GM13976 (cell line): ENCODE measurements at regions not wholly inside any gene's neighbourhood (a gene's known extent, or its start where the extent isn't known, plus 50 kb on each side); places are given as distances from the start of the nearest gene placed in this dataset.

Experiments
- DNase-seq: peaks from one replicate; pipeline ENCODE4 v3.0.0; 2012; ENCODE audit warnings: low spot score
- CTCF ChIP-seq: IDR thresholded peaks from 2 replicates; pipeline ENCODE4 v1.5.1; 2012; ENCODE audit warnings: borderline replicate concordance, mild to moderate bottlenecking; ENCODE audit not compliant: insufficient read depth; ENCODE audit errors: extremely low read depth, missing control alignments, control extremely low read depth
- in situ Hi-C: fragments of 300-500 bp; cut with MboI; formaldehyde crosslinking; loops from one replicate; pipeline ENCODE4 v1.12.0; 2022; ENCODE audit warnings: low sequenced_read_pairs, mixed read lengths, inconsistent platforms; ENCODE audit not compliant: unreplicated experiment

GRCh38 chr16:72261127-72261526 is 89.2 kb upstream of the PMFBP1 start:
- TF ChIP-seq CTCF: no peak
- in situ Hi-C loops: no loop called here

GRCh38 chr16:72256398-72257066 is 84.6 kb upstream of the PMFBP1 start:
- in situ Hi-C loops: no loop called here
- no peak for DNase-seq
- TF ChIP-seq CTCF: no peak

More at GRCh38 chr16:72261127-72261526, 89.2 kb upstream of the PMFBP1 start:
- no peak for DNase-seq

GRCh38 chr16:72255786-72256185 is 83.8 kb upstream of the PMFBP1 start:
- in situ Hi-C loops: no loop called here
- TF ChIP-seq CTCF: no peak

GRCh38 chr16:72247821-72248253 is 75.9 kb upstream of the PMFBP1 start:
- TF ChIP-seq CTCF: no peak
- in situ Hi-C loops: no loop called here
- DNase-seq: no peak

More at GRCh38 chr16:72255786-72256185, 83.8 kb upstream of the PMFBP1 start:
- no peak for DNase-seq

- in situ Hi-C loops: no loop called here
- TF ChIP-seq CTCF: no peak
- no peak for DNase-seq
Observed at GRCh38 chr16:72246423-72246822, 74.5 kb upstream of the PMFBP1 start.

GRCh38 chr16:72244853-72245252 is 72.9 kb upstream of the PMFBP1 start:
- in situ Hi-C loops: no loop called here
- DNase-seq: no peak
- no peak for TF ChIP-seq CTCF
